Activated naive CD8-positive, alpha-beta T cell (primary cell): ENCODE measurements at regions not wholly inside any gene's neighbourhood (a gene's known extent, or its start where the extent isn't known, plus 50 kb on each side); places are given as distances from the start of the nearest gene placed in this dataset.
"Not testable (repeated sequence)": the region's sequence is repeated elsewhere in the genome, so short reads cannot be mapped to it uniquely, and the experiment has no call there.

Experiments used
- H3K27ac Mint-ChIP-seq: one replicate; pipeline ENCODE4 v1.8.0; 2021; ENCODE audit warnings: mixed read lengths
- H3K27me3 Mint-ChIP-seq: one replicate; pipeline ENCODE4 v1.8.0; 2021; ENCODE audit warnings: mixed read lengths
- H3K36me3 Mint-ChIP-seq: one replicate; pipeline ENCODE4 v1.8.0; 2021; ENCODE audit warnings: mixed read lengths
- H3K4me1 Mint-ChIP-seq: one replicate; pipeline ENCODE4 v1.8.0; 2021; ENCODE audit warnings: low read depth, mixed read lengths
- H3K4me3 Mint-ChIP-seq: one replicate; pipeline ENCODE4 v1.8.0; 2021; ENCODE audit warnings: mild to moderate bottlenecking, mixed read lengths
- H3K9me3 Mint-ChIP-seq: one replicate; pipeline ENCODE4 v1.8.0; 2021; ENCODE audit warnings: low read depth, mixed read lengths

GRCh38 chr1:96544831-96545221, 176.8 kb upstream of the PTBP2 start:
- Mint-ChIP-seq H3K36me3 (no peaks in the 10 kb centered on the region), H3K4me3 (no peak overlapping the region), H3K4me1 (no peaks in the 10 kb centered on the region), H3K27me3 (no peaks in the 10 kb centered on the region), H3K9me3 (no peaks in the 10 kb centered on the region), H3K27ac (no peak overlapping the region)

GRCh38 chr1:96545935-96546656, 175.5 kb upstream of the PTBP2 start:
- H3K4me3 Mint-ChIP-seq, result no peak overlapping the region
- H3K4me1 Mint-ChIP-seq, result no peaks in the 10 kb centered on the region
- H3K9me3 Mint-ChIP-seq, result no peaks in the 10 kb centered on the region
- no peaks in the 10 kb centered on the region for H3K27me3 Mint-ChIP-seq
- H3K27ac Mint-ChIP-seq, result no peak overlapping the region
- no peaks in the 10 kb centered on the region for H3K36me3 Mint-ChIP-seq

GRCh38 chr1:96550061-96550460, 171.5 kb upstream of the PTBP2 start:
- no peak overlapping the region for H3K4me3 Mint-ChIP-seq
- H3K9me3 Mint-ChIP-seq, result no peaks in the 10 kb centered on the region
- H3K27ac Mint-ChIP-seq, result no peak overlapping the region
- H3K4me1 Mint-ChIP-seq, result no peaks in the 10 kb centered on the region
- H3K27me3 Mint-ChIP-seq, result no peaks in the 10 kb centered on the region
- no peaks in the 10 kb centered on the region for H3K36me3 Mint-ChIP-seq

- Mint-ChIP-seq H3K4me1 (no peaks in the 10 kb centered on the region), H3K27me3 (no peaks in the 10 kb centered on the region), H3K4me3 (no peak overlapping the region), H3K36me3 (no peaks in the 10 kb centered on the region), H3K27ac (no peak overlapping the region), H3K9me3 (no peaks in the 10 kb centered on the region)
These were observed 169.1 kb upstream of the PTBP2 start for GRCh38 chr1:96552451-96552850.

GRCh38 chr1:96553811-96554210, 167.8 kb upstream of the PTBP2 start:
- Mint-ChIP-seq H3K9me3 (no peaks in the 10 kb centered on the region), H3K4me3 (no peak overlapping the region), H3K4me1 (no peaks in the 10 kb centered on the region), H3K27me3 (no peaks in the 10 kb centered on the region), H3K36me3 (no peaks in the 10 kb centered on the region), H3K27ac (no peak overlapping the region)

GRCh38 chr1:96554364-96554763, 167.2 kb upstream of the PTBP2 start:
- Mint-ChIP-seq H3K4me1 (no peaks in the 10 kb centered on the region), H3K9me3 (no peaks in the 10 kb centered on the region), H3K27me3 (no peaks in the 10 kb centered on the region), H3K36me3 (no peaks in the 10 kb centered on the region), H3K4me3 (no peak overlapping the region), H3K27ac (no peak overlapping the region)

- no peak overlapping the region for H3K27ac Mint-ChIP-seq
- no peak overlapping the region for H3K4me3 Mint-ChIP-seq
- no peaks in the 10 kb centered on the region for H3K9me3 Mint-ChIP-seq
- peaks cover 8% of the 10 kb centered on the region for H3K27me3 Mint-ChIP-seq
- no peaks in the 10 kb centered on the region for H3K36me3 Mint-ChIP-seq
- no peaks in the 10 kb centered on the region for H3K4me1 Mint-ChIP-seq
These were observed 164.2 kb upstream of the PTBP2 start for GRCh38 chr1:96557336-96557735.

GRCh38 chr1:96558635-96559034, 162.9 kb upstream of the PTBP2 start:
- no peaks in the 10 kb centered on the region for H3K9me3 Mint-ChIP-seq
- H3K4me1 Mint-ChIP-seq, result no peaks in the 10 kb centered on the region
- no peaks in the 10 kb centered on the region for H3K36me3 Mint-ChIP-seq
- H3K27me3 Mint-ChIP-seq, result peaks cover 8% of the 10 kb centered on the region
- no peak overlapping the region for H3K27ac Mint-ChIP-seq
- H3K4me3 Mint-ChIP-seq, result no peak overlapping the region

- Mint-ChIP-seq H3K4me3 (no peak overlapping the region), H3K36me3 (no peaks in the 10 kb centered on the region), H3K9me3 (peaks cover 3% of the 10 kb centered on the region), H3K4me1 (no peaks in the 10 kb centered on the region), H3K27me3 (peaks cover 8% of the 10 kb centered on the region), H3K27ac (no peak overlapping the region)
These were observed 162.4 kb upstream of the PTBP2 start for GRCh38 chr1:96559181-96559580.

DNA sequence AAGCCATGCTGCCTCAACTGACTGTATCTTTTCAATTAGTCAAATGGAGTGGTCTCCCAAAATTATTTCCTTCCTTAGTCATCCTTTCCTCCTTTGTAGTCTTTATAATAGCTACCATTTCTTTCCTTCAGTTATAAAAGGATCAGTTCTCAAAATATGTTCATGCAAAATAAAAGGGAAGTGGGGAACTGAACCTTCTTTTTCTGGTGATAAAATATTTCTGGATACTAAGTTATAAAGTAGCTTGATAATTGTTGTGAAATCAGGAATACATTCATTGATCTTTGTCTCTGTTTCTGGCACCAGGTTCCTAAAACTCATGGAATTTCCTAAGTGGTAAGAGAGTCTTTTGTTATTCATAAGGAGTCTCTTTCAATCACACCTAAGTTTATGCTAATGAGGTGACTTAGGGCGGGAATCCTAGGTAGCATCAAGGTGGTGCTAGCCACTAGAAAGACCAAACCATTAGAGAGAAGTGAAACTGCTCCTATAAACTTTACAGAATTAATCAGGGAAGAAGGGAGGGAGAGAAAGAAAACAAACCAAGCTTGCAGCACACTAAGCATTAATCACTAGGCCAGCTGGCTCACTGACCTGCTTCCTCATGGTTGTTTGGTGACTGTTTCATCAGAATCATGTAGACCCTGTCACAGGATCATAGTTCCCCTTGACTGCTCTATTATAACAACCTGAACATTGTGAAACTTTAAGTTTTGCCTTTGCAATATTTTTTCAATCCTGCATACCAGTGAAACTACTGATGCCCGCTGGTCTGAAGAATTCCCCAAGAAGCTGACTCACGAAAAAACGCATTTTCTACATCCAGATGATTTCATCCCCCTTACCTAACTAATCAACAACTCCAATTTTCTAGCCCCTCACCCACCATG, 161.6 kb upstream of the PTBP2 start:
- peaks cover 4% of the 10 kb centered on the region for H3K9me3 Mint-ChIP-seq
- peaks cover 8% of the 10 kb centered on the region for H3K27me3 Mint-ChIP-seq
- H3K4me1 Mint-ChIP-seq, result no peaks in the 10 kb centered on the region
- H3K4me3 Mint-ChIP-seq, result no peak overlapping the region
- no peak overlapping the region for H3K27ac Mint-ChIP-seq
- H3K36me3 Mint-ChIP-seq, result no peaks in the 10 kb centered on the region

GRCh38 chr1:96562094-96562493, 159.5 kb upstream of the PTBP2 start:
- H3K4me1 Mint-ChIP-seq, result no peaks in the 10 kb centered on the region
- no peak overlapping the region for H3K4me3 Mint-ChIP-seq
- peaks cover 4% of the 10 kb centered on the region for H3K9me3 Mint-ChIP-seq
- peaks cover 10% of the 10 kb centered on the region for H3K27me3 Mint-ChIP-seq
- no peaks in the 10 kb centered on the region for H3K36me3 Mint-ChIP-seq
- H3K27ac Mint-ChIP-seq, result no peak overlapping the region

DNA sequence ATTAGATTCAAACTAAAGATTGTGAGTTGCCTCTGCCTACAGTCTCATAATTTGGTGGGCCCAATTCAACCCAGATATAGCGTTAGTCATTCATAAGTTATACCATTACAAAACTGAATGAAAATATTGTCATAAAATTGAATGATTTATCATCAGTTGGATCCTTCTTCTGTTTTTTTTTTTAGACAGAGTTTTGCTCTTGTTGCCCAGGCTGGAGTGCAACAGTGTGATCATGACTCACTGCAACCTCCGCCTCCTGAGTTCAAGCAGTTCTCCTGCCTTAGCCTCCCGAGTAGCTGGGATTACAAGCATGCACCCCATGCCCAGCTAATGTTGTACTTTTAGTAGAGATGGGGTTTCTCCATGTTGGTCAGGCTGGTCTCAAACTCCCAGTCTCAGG, 157.2 kb upstream of the PTBP2 start:
- H3K27me3 Mint-ChIP-seq, H3K27ac Mint-ChIP-seq, H3K36me3 Mint-ChIP-seq, H3K4me1 Mint-ChIP-seq, H3K9me3 Mint-ChIP-seq, H3K4me3 Mint-ChIP-seq: not testable (repeated sequence)

- Mint-ChIP-seq H3K9me3 (peaks cover 4% of the 10 kb centered on the region), H3K27ac (no peak overlapping the region), H3K36me3 (no peaks in the 10 kb centered on the region), H3K4me3 (no peak overlapping the region), H3K4me1 (no peaks in the 10 kb centered on the region), H3K27me3 (peaks cover 7% of the 10 kb centered on the region)
These were observed 156.0 kb upstream of the PTBP2 start for GRCh38 chr1:96565546-96565945.

- Mint-ChIP-seq H3K9me3 (peaks cover 4% of the 10 kb centered on the region), H3K27ac (no peak overlapping the region), H3K27me3 (peaks cover 6% of the 10 kb centered on the region), H3K4me3 (no peak overlapping the region), H3K4me1 (no peaks in the 10 kb centered on the region), H3K36me3 (no peaks in the 10 kb centered on the region)
These were observed 152.9 kb upstream of the PTBP2 start for GRCh38 chr1:96568639-96569038.

- H3K27me3 Mint-ChIP-seq, result peaks cover 7% of the 10 kb centered on the region
- no peak overlapping the region for H3K27ac Mint-ChIP-seq
- H3K9me3 Mint-ChIP-seq, result peaks cover under 1% of the 10 kb centered on the region
- no peaks in the 10 kb centered on the region for H3K4me1 Mint-ChIP-seq
- H3K4me3 Mint-ChIP-seq, result no peak overlapping the region
- no peaks in the 10 kb centered on the region for H3K36me3 Mint-ChIP-seq
These were observed 152.3 kb upstream of the PTBP2 start for GRCh38 chr1:96569288-96569687.
